ENCODE measurements at regions not wholly inside any gene's neighbourhood (a gene's known extent, or its start where the extent isn't known, plus 50 kb on each side); places are given as distances from the start of the nearest gene placed in this dataset.

- TF ChIP-seq FOXP1 (IDR thresholded peaks at IDR 0.05), result no peak
- TF ChIP-seq FOXP1 (CRISPR knock-in tag; IDR thresholded peaks at IDR 0.05), result no peak
- TF ChIP-seq ARID3A (IDR thresholded peaks at IDR 0.05; ENCODE audit: low read depth, low read length), result no peak
- no peak for TF ChIP-seq ZNF614 (CRISPR knock-in tag; IDR thresholded peaks at IDR 0.05; ENCODE audit: borderline replicate concordance)
- TF ChIP-seq CHD4 (IDR thresholded peaks at IDR 0.05; ENCODE audit: borderline replicate concordance, low read length), result no peak
- TF ChIP-seq CTCF (CRISPR knock-in tag; IDR thresholded peaks at IDR 0.05), result no peak
- TF ChIP-seq ATF7 (IDR thresholded peaks at IDR 0.05), result no peak
- TF ChIP-seq ATF7 (CRISPR knock-in tag; IDR thresholded peaks at IDR 0.05), result no peak
Observed at GRCh38 chr9:27654629-27655285, 81.5 kb upstream of the C9orf72 start.
